Astrocyte of the spinal cord (primary cell): ENCODE measurements at regions not wholly inside any gene's neighbourhood (a gene's known extent, or its start where the extent isn't known, plus 50 kb on each side); places are given as distances from the start of the nearest gene placed in this dataset.
A peak's percentile ranks its signal among the peaks of the same experiment; 100 is the strongest.
"Not testable (repeated sequence)": the region's sequence is repeated elsewhere in the genome, so short reads cannot be mapped to it uniquely, and the experiment has no call there.

ENCODE experiments used
- DNase-seq: peaks from one replicate; pipeline ENCODE4 v3.0.0; 2011; ENCODE audit warnings: low read depth, low spot score
- H3K4me3 ChIP-seq: 2 replicates; pipeline ENCODE4 v1.5.1; 2011; ENCODE audit warnings: low read depth, mild to moderate bottlenecking, low read length, moderate library complexity
- CTCF ChIP-seq: IDR thresholded peaks from 2 replicates; pipeline ENCODE4 v1.5.1; 2012; ENCODE audit warnings: low read depth, mild to moderate bottlenecking, low read length, inconsistent platforms
- in situ Hi-C: cut with HindIII; loops from 2 replicates; pipeline ENCODE4 v1.10.0; 2017; ENCODE audit warnings: low sequenced_read_pairs

GRCh38 chr4:165548702-165549101 is 169.9 kb downstream of the CPE start:
- in situ Hi-C loops, result no loop called here
- no peak for TF ChIP-seq CTCF
- no peak for DNase-seq
- H3K4me3 ChIP-seq, result no peak overlapping the region

- no peak for DNase-seq
- in situ Hi-C loops, result no loop called here
- no peak overlapping the region for H3K4me3 ChIP-seq
- no peak for TF ChIP-seq CTCF
Observed at GRCh38 chr4:165553221-165553810, 174.5 kb downstream of the CPE start.

- no peak for TF ChIP-seq CTCF
- no peak overlapping the region for H3K4me3 ChIP-seq
- no peak for DNase-seq
- in situ Hi-C loops, result no loop called here
Observed at GRCh38 chr4:165555302-165555701, 176.5 kb downstream of the CPE start.

GRCh38 chr4:165556383-165556782 is 177.6 kb downstream of the CPE start:
- in situ Hi-C loops, result no loop called here
- no peak overlapping the region for H3K4me3 ChIP-seq
- no peak for TF ChIP-seq CTCF
- DNase-seq, result no peak

- no peak overlapping the region for H3K4me3 ChIP-seq
- in situ Hi-C loops, result no loop called here
- TF ChIP-seq CTCF, result no peak
Observed at GRCh38 chr4:165560941-165561340, 182.1 kb downstream of the CPE start.

GRCh38 chr4:165563851-165564250 is 185.0 kb downstream of the CPE start:
- TF ChIP-seq CTCF, result no peak
- peak; percentile 74 for DNase-seq
- in situ Hi-C loops, result no loop called here
- no peak overlapping the region for H3K4me3 ChIP-seq

More at GRCh38 chr4:165560941-165561340, 182.1 kb downstream of the CPE start:
- DNase-seq, result peak; percentile 75

GRCh38 chr4:165569031-165569430 is 190.2 kb downstream of the CPE start:
- no peak for TF ChIP-seq CTCF
- no peak overlapping the region for H3K4me3 ChIP-seq
- DNase-seq, result no peak
- in situ Hi-C loops, result no loop called here

GRCh38 chr4:165571476-165571875 is 192.7 kb downstream of the CPE start:
- in situ Hi-C loops, H3K4me3 ChIP-seq, DNase-seq: not testable (repeated sequence)
